GM12878 (cell line): ENCODE measurements at regions not wholly inside any gene's neighbourhood (a gene's known extent, or its start where the extent isn't known, plus 50 kb on each side); places are given as distances from the start of the nearest gene placed in this dataset.

ENCODE experiments used
- CUX1 ChIP-seq: IDR thresholded peaks from 2 replicates; pipeline ENCODE4 v1.6.1; 2012; ENCODE audit warnings: improper control_type of control experiment, low read depth, low read length; ENCODE audit not compliant: insufficient replicate concordance
- ETV6 ChIP-seq, 2 experiments: fragments of 450-650 bp in 1 of 2; IDR thresholded peaks in 1 of 2; conservative IDR thresholded peaks in 1 of 2; 2 replicates each; pipeline ENCODE4 v1.6.1; 2014; ENCODE audit warnings: antibody characterized with exemption in 1 of 2, borderline replicate concordance in 1 of 2, low read depth in 1 of 2, mild to moderate bottlenecking in 1 of 2, moderate library complexity in 1 of 2
- IKZF1 ChIP-seq: fragments of 450-650 bp; conservative IDR thresholded peaks from 2 replicates; pipeline ENCODE4 v1.6.1; 2017; ENCODE audit warnings: antibody characterized with exemption, mild to moderate bottlenecking
- PAX5 ChIP-seq: IDR thresholded peaks from 2 replicates; pipeline ENCODE4 v1.6.1; 2011; ENCODE audit warnings: low read depth, low read length, borderline replicate concordance
- SPI1 ChIP-seq: IDR thresholded peaks from 2 replicates; pipeline ENCODE4 v1.6.1; 2011; ENCODE audit warnings: low read depth, mild to moderate bottlenecking, low read length, moderate library complexity, borderline replicate concordance; ENCODE audit not compliant: insufficient read depth
- STAT3 ChIP-seq: IDR thresholded peaks from 2 replicates; pipeline ENCODE4 v1.6.1; 2011; ENCODE audit warnings: low read depth, low read length, improper control_type of control experiment
- ZNF207 ChIP-seq: fragments of 450-650 bp; IDR thresholded peaks from 2 replicates; pipeline ENCODE4 v1.6.1; 2014; ENCODE audit warnings: antibody characterized with exemption, mild to moderate bottlenecking, borderline replicate concordance
- ZZZ3 ChIP-seq: IDR thresholded peaks from 2 replicates; pipeline ENCODE4 v1.6.1; 2011; ENCODE audit warnings: low read depth; ENCODE audit not compliant: control insufficient read depth, insufficient read length

- TF ChIP-seq STAT3 (0 out of 2 replicates have a peak, but pooled peaks have one; percentile 52), ZNF207 (no peak), CUX1 (no peak), PAX5 (no peak), IKZF1 (peak; percentile 41; the same call in 1 of the 2 replicates), ZZZ3 (no peak), ETV6 (conservative IDR thresholded peaks at IDR 0.05 in 1 of 2, IDR thresholded peaks at IDR 0.05 in 1 of 2; ENCODE audit: borderline replicate concordance in 1 of 2, low read depth in 1 of 2) (no peak), SPI1 (peak; percentile 92)
Observed at GRCh38 chr12:91833780-91834359, 311.8 kb downstream of the BTG1 start (continued).
